Renal cortical epithelial cell (primary cell): ENCODE measurements at regions not wholly inside any gene's neighbourhood (a gene's known extent, or its start where the extent isn't known, plus 50 kb on each side); places are given as distances from the start of the nearest gene placed in this dataset.
"Not testable (repeated sequence)": the region's sequence is repeated elsewhere in the genome, so short reads cannot be mapped to it uniquely, and the experiment has no call there.

ENCODE experiments used
- DNase-seq: peaks from one replicate; pipeline ENCODE4 v3.0.0-alpha.2; 2011; ENCODE audit warnings: low read depth

GRCh38 chr11:25159341-25159740 is 662.5 kb downstream of the LUZP2 start:
- DNase-seq: no peak

GRCh38 chr11:25163421-25163820 is 666.6 kb downstream of the LUZP2 start:
- DNase-seq: no peak

- no peak for DNase-seq
These were observed 683.3 kb downstream of the LUZP2 start for GRCh38 chr11:25180187-25180586.

GRCh38 chr11:25183411-25183810 is 686.6 kb downstream of the LUZP2 start:
- DNase-seq: no peak

- no peak for DNase-seq
These were observed 700.7 kb downstream of the LUZP2 start for GRCh38 chr11:25197515-25197914.

- no peak for DNase-seq
These were observed 701.9 kb downstream of the LUZP2 start for GRCh38 chr11:25198704-25199103.

- DNase-seq: no peak
These were observed 704.1 kb downstream of the LUZP2 start for GRCh38 chr11:25200925-25201324.

- no peak for DNase-seq
These were observed 709.9 kb downstream of the LUZP2 start for GRCh38 chr11:25206762-25207161.

- DNase-seq: peak; percentile 66
These were observed 714.9 kb downstream of the LUZP2 start for GRCh38 chr11:25211635-25212254.

- no peak for DNase-seq
These were observed 717.8 kb downstream of the LUZP2 start for GRCh38 chr11:25214535-25215176.

- no peak for DNase-seq
These were observed 721.2 kb downstream of the LUZP2 start for GRCh38 chr11:25218036-25218435.

GRCh38 chr11:25225078-25225477 is 728.2 kb downstream of the LUZP2 start:
- no peak for DNase-seq

GRCh38 chr11:25242928-25243327 is 746.1 kb downstream of the LUZP2 start:
- no peak for DNase-seq

- no peak for DNase-seq
These were observed 747.3 kb downstream of the LUZP2 start for GRCh38 chr11:25244126-25244525.

- DNase-seq: no peak
These were observed 750.5 kb downstream of the LUZP2 start for GRCh38 chr11:25247336-25247735.

- DNase-seq: no peak
These were observed 756.0 kb downstream of the LUZP2 start for GRCh38 chr11:25252854-25253253.

GRCh38 chr11:25263861-25264260 is 767.0 kb downstream of the LUZP2 start:
- not testable (repeated sequence) for DNase-seq

GRCh38 chr11:25271301-25271700 is 774.4 kb downstream of the LUZP2 start:
- DNase-seq: no peak

- DNase-seq: no peak
These were observed 775.4 kb downstream of the LUZP2 start for GRCh38 chr11:25272214-25272613.

GRCh38 chr11:25280821-25281220 is 784.0 kb downstream of the LUZP2 start:
- DNase-seq: not testable (repeated sequence)

GRCh38 chr11:25293166-25293565 is 796.3 kb downstream of the LUZP2 start:
- no peak for DNase-seq

- no peak for DNase-seq
These were observed 801.6 kb downstream of the LUZP2 start for GRCh38 chr11:25298450-25298849.

GRCh38 chr11:25309818-25310217 is 813.0 kb downstream of the LUZP2 start:
- no peak for DNase-seq

- DNase-seq: no peak
These were observed 820.4 kb downstream of the LUZP2 start for GRCh38 chr11:25317216-25317615.
